Prostate gland (tissue), 2 donors: ENCODE measurements at regions not wholly inside any gene's neighbourhood (a gene's known extent, or its start where the extent isn't known, plus 50 kb on each side); places are given as distances from the start of the nearest gene placed in this dataset.
"Not testable (repeated sequence)": the region's sequence is repeated elsewhere in the genome, so short reads cannot be mapped to it uniquely, and the experiment has no call there.

ENCODE experiments used
- DNase-seq: peaks from one replicate; pipeline ENCODE4 v3.0.0-alpha.2; 2019; ENCODE audit warnings: low spot score
- H3K27ac ChIP-seq, 2 donors: fragments of 200-600 bp; sonication (generic); 2 replicates each; pipeline ENCODE4 v1.5.1; 2017 to 2019
- H3K27me3 ChIP-seq: fragments of 200-600 bp; sonication (generic); replicated peaks from 2 replicates; pipeline ENCODE4 v1.5.1; 2019; ENCODE audit not compliant: insufficient read depth
- H3K36me3 ChIP-seq, 2 donors: fragments of 200-600 bp; sonication (generic); 1 replicate in 1 of 2; 2 replicates in 1 of 2; pipeline versions ENCODE4 v1.5.1 to v1.8.1; 2017 to 2019
- H3K4me1 ChIP-seq: fragments of 200-600 bp; sonication (generic); replicated peaks from 2 replicates; pipeline ENCODE4 v1.5.1; 2019
- H3K4me3 ChIP-seq, 2 donors: fragments of 200-600 bp; sonication (generic); 2 replicates each; pipeline ENCODE4 v1.5.1; 2017 to 2019
- H3K9me3 ChIP-seq: fragments of 200-600 bp; sonication (generic); 2 replicates; pipeline ENCODE4 v1.5.1; 2017
- POLR2A ChIP-seq: fragments of 450-650 bp; IDR thresholded peaks from one replicate; pipeline ENCODE4 v1.6.1; 2016; ENCODE audit warnings: antibody characterized with exemption, mild to moderate bottlenecking
- POLR2AphosphoS5 ChIP-seq: sonication (generic); formaldehyde crosslinking; IDR thresholded peaks from one replicate; pipeline ENCODE4 v1.6.1; 2017; ENCODE audit warnings: antibody characterized with exemption
- WGBS: methylation state at CpG from one replicate; pipeline ENCODE4 v1.1.5; 2018; 5-methylcytosine and 5-hydroxymethylcytosine counted together
- intact Hi-C: fragments of 100-400 bp; cut with DNase I; formaldehyde crosslinking; loops from one replicate; pipeline ENCODE4 v1.14.2; 2022
- TF ChIP-seq, protein P1 (sequence below), 4 experiments: fragments of 200-600 bp in 2 of 4; fragments of 450-650 bp in 2 of 4; sonication (generic) in 2 of 4; IDR thresholded peaks; 1 replicate in 3 of 4; 2 replicates in 1 of 4; pipeline ENCODE4 v1.5.1; 2016 to 2019; ENCODE audit warnings: antibody characterized with exemption in 4 of 4, mild to moderate bottlenecking in 2 of 4, moderate library complexity in 2 of 4

DNA sequence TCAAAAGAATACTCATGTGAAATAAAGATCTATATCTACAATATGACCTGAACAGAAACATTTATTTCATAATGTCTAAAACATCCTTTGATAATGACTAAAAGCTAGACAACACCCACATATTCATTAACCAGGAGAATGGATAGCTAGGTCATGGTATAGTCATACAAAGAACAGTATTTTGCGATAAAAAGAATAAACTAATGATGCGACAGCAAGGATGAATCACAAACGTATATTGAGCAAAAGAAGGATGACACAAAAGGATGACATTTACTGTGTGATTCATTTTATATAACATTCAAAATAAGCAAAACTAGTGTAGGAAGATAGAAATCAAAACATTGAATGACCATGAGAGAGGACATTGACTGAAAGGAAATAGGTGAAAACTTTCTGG is 1233.1 kb downstream of the OTOL1 start:
- WGBS = 87% methylated on average over 3 of the region's 3 CpGs
- Histone ChIP-seq H3K9me3 (no peaks in the 10 kb centered on the region), H3K4me1 (no peaks in the 10 kb centered on the region), H3K36me3 (no peaks in the 10 kb centered on the region), H3K27me3 (no peaks in the 10 kb centered on the region), H3K27ac (no peak overlapping the region), H3K4me3 (no peak overlapping the region)
- TF ChIP-seq, protein P1, sequence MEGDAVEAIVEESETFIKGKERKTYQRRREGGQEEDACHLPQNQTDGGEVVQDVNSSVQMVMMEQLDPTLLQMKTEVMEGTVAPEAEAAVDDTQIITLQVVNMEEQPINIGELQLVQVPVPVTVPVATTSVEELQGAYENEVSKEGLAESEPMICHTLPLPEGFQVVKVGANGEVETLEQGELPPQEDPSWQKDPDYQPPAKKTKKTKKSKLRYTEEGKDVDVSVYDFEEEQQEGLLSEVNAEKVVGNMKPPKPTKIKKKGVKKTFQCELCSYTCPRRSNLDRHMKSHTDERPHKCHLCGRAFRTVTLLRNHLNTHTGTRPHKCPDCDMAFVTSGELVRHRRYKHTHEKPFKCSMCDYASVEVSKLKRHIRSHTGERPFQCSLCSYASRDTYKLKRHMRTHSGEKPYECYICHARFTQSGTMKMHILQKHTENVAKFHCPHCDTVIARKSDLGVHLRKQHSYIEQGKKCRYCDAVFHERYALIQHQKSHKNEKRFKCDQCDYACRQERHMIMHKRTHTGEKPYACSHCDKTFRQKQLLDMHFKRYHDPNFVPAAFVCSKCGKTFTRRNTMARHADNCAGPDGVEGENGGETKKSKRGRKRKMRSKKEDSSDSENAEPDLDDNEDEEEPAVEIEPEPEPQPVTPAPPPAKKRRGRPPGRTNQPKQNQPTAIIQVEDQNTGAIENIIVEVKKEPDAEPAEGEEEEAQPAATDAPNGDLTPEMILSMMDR (IDR thresholded peaks at IDR 0.05) = no peak
- TF ChIP-seq POLR2A (no peak), POLR2AphosphoS5 (no peak)
- intact Hi-C loops = no loop called here
- no peak for DNase-seq

DNA sequence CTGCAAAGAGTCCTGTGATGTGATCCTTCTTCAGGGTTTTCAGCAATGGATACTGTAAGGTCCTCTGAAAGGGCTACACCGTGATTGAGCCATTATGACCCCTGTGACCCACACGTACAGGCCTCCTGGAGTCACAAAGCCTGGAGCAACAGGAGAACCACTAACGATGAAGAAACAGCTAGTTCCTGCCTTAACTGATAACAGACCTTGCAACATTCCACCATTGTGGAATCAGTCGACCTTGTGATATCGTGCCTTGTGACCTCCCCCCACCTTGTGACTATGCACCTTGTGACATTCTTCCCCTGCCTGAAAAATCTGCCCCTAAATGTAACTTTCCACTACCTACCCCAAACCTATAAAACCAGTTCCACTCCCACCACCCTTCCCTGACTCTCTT is 1235.4 kb downstream of the OTOL1 start:
- H3K27me3 ChIP-seq, H3K27ac ChIP-seq, H3K9me3 ChIP-seq, DNase-seq, intact Hi-C loops, H3K4me1 ChIP-seq, H3K36me3 ChIP-seq, H3K4me3 ChIP-seq: not testable (repeated sequence)
- 93% methylated on average over 5 of the region's 5 CpGs for WGBS

DNA sequence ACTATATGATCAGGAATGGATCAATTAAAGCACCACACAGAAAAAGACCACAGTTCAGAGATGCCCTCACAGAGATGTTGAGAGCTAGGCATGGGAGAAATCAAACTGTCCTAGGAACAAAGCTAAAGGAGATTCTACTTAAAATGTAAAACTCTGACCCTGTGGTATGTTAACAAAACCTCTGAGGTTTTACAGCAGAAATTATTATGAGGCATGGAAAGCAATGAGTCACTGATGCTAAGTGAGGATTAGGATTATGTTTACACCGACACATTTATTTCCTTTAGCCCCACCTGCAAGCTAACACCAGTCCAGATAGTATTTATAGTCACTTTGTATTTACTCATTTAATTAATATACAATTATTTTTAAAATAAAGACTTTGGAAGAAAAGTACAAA is 1242.2 kb downstream of the OTOL1 start:
- no peaks in the 10 kb centered on the region for H3K9me3 ChIP-seq
- WGBS = 69% methylated on average over 1 of the region's 1 CpG
- intact Hi-C loops = no loop called here
- no peaks in the 10 kb centered on the region for H3K36me3 ChIP-seq
- no peaks in the 10 kb centered on the region for H3K4me1 ChIP-seq
- H3K27me3 ChIP-seq = no peaks in the 10 kb centered on the region
- TF ChIP-seq POLR2A (no peak), POLR2AphosphoS5 (no peak)
- TF ChIP-seq, protein P1 (IDR thresholded peaks at IDR 0.05) = no peak
- no peak overlapping the region for H3K4me3 ChIP-seq
- DNase-seq = no peak
- H3K27ac ChIP-seq = no peak overlapping the region

DNA sequence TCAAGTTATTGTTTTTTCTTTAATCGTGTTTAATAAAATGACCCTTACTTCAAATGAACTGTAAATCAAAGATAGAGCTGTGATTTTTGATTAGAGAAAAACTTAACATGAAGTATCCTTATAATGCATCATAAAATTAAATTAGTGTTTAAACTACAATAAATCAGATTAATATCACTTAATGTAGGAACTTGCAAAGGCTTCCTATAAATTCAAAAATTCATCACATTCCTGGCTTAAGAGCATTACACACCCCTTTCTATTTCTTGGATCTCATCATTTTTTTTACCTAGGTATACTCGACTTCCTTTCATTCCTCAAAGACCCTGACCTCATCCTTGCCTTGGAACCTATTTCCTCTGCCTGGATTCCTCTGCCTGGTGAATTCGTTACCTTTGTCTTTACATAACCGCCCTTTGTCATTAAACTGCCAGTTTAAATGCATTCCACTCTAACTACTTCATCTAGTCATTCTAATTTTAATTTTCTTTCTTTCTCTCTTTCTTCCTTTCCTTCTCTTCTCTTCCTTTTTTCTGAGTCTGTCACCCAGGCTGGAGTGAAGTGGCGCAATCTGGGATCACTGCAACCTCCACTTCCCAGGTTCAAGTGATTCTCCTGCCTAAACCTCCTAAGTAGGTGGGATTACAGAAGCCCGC is 1244.5 kb downstream of the OTOL1 start:
- no peak overlapping the region for H3K4me3 ChIP-seq
- H3K27ac ChIP-seq = no peak overlapping the region
- intact Hi-C loops = no loop called here
- H3K36me3 ChIP-seq = no peaks in the 10 kb centered on the region
- 57% methylated on average over 6 of the region's 6 CpGs for WGBS
- TF ChIP-seq POLR2A = no peak
- TF ChIP-seq, protein P1 (IDR thresholded peaks at IDR 0.05) = no peak
- no peak for TF ChIP-seq POLR2AphosphoS5
- DNase-seq = no peak
- no peaks in the 10 kb centered on the region for H3K27me3 ChIP-seq
- H3K9me3 ChIP-seq = no peaks in the 10 kb centered on the region
- no peaks in the 10 kb centered on the region for H3K4me1 ChIP-seq

DNA sequence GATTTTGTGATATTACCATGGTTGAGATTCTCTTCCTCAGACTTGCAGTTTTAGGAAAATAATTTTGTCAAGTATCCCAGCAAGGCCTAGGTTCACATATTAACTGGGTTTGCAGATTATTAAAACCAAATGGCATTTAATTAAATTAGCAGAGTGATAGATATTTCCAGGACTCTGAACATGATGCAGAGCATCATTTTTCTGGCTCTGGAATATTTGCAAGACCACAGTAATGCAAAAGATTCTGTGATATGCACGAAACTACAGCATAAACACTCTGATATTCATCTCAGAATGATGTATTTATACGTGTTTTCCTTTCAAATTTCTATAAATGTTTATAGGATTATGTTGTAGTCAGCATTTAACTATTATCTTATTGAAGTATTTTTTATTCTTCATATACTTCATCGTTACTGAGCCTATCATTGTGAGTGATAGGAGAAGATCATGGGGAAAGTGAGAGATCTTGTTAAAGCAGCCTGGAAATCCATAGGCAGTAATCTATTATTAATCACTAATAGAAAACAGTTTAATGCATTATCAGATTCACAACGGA is 1245.6 kb downstream of the OTOL1 start:
- H3K27ac ChIP-seq = no peak overlapping the region
- no peaks in the 10 kb centered on the region for H3K36me3 ChIP-seq
- H3K27me3 ChIP-seq = no peaks in the 10 kb centered on the region
- no peak for DNase-seq
- H3K4me3 ChIP-seq = no peak overlapping the region
- TF ChIP-seq POLR2AphosphoS5 = no peak
- no peak for TF ChIP-seq POLR2A
- TF ChIP-seq, protein P1 (IDR thresholded peaks at IDR 0.05) = no peak
- WGBS = 78% methylated on average over 4 of the region's 4 CpGs
- intact Hi-C loops = no loop called here
- no peaks in the 10 kb centered on the region for H3K9me3 ChIP-seq
- H3K4me1 ChIP-seq = no peaks in the 10 kb centered on the region
